Muscle of leg (tissue), 3 donors: ENCODE measurements at regions not wholly inside any gene's neighbourhood (a gene's known extent, or its start where the extent isn't known, plus 50 kb on each side); places are given as distances from the start of the nearest gene placed in this dataset.
A peak's percentile ranks its signal among the peaks of the same experiment; 100 is the strongest.

Experiments used
- DNase-seq: peaks from one replicate; pipeline ENCODE4 v3.0.0; 2013
- H3K27ac ChIP-seq: one replicate; pipeline ENCODE4 v1.5.1; 2013; ENCODE audit warnings: mild to moderate bottlenecking, low read length, control low read depth
- H3K27me3 ChIP-seq: one replicate; pipeline ENCODE4 v1.6.1; 2013; ENCODE audit warnings: low read length; ENCODE audit not compliant: control insufficient read depth, insufficient read depth
- H3K36me3 ChIP-seq: one replicate; pipeline ENCODE4 v1.6.1; 2013; ENCODE audit warnings: low read length; ENCODE audit not compliant: control insufficient read depth, insufficient read depth
- H3K4me1 ChIP-seq: one replicate; pipeline ENCODE4 v1.6.1; 2013; ENCODE audit warnings: low read length; ENCODE audit not compliant: control insufficient read depth, insufficient read depth
- H3K4me3 ChIP-seq: one replicate; pipeline ENCODE4 v1.5.1; 2013; ENCODE audit warnings: low read length, control low read depth
- H3K9me3 ChIP-seq: replicated peaks from 2 replicates; pipeline ENCODE4 v1.6.1; 2013; ENCODE audit warnings: low read depth, low read length; ENCODE audit not compliant: control insufficient read depth
- WGBS: methylation state at CpG from one replicate; pipeline ENCODE4 v1.1.5; 2013; ENCODE audit warnings: missing lambda C conversion rate; ENCODE audit not compliant: insufficient coverage; 5-methylcytosine and 5-hydroxymethylcytosine counted together

DNA sequence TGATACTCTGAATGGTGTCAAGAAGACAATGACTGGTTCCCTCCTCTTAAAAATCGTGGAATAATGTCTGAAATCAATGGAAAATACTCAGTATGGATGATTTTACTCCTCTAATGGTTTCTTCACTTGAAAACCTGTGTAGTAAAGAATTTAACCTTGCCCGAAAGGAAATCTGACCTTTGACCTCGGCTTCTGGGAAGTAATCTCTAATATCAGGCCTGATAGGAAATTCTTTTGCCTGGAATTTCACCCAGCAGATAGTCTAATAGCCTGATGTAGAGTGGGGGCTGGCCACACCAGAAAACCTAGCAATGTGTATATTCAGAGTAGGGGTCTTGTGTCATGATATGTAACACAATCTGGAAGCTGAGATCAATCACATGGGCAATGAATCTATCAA lies 91.5 kb upstream of the GOLIM4 start:
- H3K27me3 ChIP-seq: no peaks in the 10 kb centered on the region
- no peaks in the 10 kb centered on the region for H3K4me1 ChIP-seq
- DNase-seq: no peak
- H3K27ac ChIP-seq: no peak overlapping the region
- no peaks in the 10 kb centered on the region for H3K36me3 ChIP-seq
- H3K4me3 ChIP-seq: no peak overlapping the region
- H3K9me3 ChIP-seq: no peaks in the 10 kb centered on the region
- WGBS: 100% methylated on average over 1 of the region's 3 CpGs

DNA sequence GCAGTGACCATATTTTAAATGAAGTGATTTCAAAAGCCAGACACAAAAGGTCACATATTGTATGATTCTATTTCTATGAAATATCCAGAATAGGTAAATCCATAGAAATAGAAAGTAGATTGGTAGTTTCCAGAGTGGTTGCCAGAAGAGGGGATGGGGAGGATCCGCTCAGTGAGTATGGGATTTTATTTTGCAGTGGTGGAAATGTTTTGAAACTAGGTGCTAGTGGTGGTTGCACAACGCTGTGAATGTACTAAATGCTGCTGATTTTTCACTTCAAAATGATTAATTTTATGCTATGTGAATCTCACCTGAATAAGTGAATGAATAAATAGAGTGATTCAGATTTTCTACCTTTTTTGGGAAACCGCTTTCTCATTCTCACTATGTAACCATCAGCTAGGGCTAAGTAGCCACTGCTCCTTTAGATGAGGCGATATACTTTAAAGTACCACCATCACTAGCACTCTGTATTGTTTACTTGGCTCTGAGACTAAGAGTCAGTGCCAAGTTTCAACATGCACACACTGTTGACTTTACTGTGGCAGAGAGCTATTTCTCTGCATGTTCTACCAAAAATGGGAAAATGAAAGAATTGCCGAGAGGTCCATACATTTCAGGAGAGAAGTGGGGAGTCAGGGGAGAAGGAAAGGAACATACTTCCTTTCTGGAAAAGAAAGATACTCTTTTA lies 90.7 kb upstream of the GOLIM4 start:
- WGBS: no CpG with 5 or more reads among the region's 5 CpGs

DNA sequence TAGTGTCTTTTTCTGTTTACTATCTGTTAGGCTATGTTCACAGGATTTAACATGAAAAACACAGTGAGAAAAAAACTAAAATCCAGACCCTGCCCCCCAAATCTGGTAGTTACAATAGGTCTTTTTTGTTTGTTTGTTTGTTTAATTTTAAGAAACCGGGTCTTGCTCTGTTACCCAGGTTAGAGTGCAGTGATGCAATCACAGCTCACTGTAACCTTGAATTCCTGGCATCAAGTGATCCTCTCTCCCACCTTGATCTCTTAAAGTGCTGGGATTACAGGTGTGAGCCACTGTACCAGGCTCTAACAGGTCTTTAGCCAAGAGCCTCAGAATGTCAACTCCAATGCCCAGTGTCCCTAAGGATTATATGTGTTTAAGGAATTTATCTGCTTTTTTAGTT lies 88.0 kb upstream of the GOLIM4 start:
- no peaks in the 10 kb centered on the region for H3K27me3 ChIP-seq
- H3K4me3 ChIP-seq: no peak overlapping the region
- H3K4me1 ChIP-seq: no peaks in the 10 kb centered on the region
- no peak for DNase-seq
- no peaks in the 10 kb centered on the region for H3K36me3 ChIP-seq
- no CpG with 5 or more reads among the region's 1 CpG for WGBS
- H3K9me3 ChIP-seq: no peaks in the 10 kb centered on the region
- H3K27ac ChIP-seq: no peak overlapping the region

More for the DNA sequence above, 90.7 kb upstream of the GOLIM4 start:
- no peaks in the 10 kb centered on the region for H3K36me3 ChIP-seq
- no peak overlapping the region for H3K27ac ChIP-seq
- no peaks in the 10 kb centered on the region for H3K27me3 ChIP-seq
- no peaks in the 10 kb centered on the region for H3K9me3 ChIP-seq
- H3K4me3 ChIP-seq: no peak overlapping the region
- no peaks in the 10 kb centered on the region for H3K4me1 ChIP-seq
- DNase-seq: no peak

DNA sequence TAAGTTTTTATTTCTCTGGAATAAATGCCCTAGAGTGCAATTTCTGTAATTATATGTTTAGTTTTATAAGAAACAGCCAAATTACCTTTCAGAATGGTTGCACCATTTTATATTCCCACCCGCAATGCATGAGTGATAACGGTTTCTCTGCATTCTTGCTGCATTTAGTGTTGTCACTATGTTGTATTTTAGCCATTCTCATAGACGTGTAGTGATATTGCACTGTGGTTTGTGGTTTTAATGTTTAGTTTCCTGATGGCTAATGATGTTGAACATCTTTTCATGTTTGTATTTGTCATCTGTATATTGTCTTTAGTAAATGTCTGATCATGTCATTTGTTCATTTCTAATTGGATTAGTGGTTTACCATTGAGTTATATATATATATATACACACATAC lies 73.0 kb upstream of the GOLIM4 start:
- no CpG with 5 or more reads among the region's 3 CpGs for WGBS
- Histone ChIP-seq H3K4me1 (no peaks in the 10 kb centered on the region), H3K4me3 (no peak overlapping the region), H3K36me3 (no peaks in the 10 kb centered on the region), H3K9me3 (no peaks in the 10 kb centered on the region), H3K27ac (no peak overlapping the region), H3K27me3 (peaks cover 4% of the 10 kb centered on the region)
- DNase-seq: no peak

DNA sequence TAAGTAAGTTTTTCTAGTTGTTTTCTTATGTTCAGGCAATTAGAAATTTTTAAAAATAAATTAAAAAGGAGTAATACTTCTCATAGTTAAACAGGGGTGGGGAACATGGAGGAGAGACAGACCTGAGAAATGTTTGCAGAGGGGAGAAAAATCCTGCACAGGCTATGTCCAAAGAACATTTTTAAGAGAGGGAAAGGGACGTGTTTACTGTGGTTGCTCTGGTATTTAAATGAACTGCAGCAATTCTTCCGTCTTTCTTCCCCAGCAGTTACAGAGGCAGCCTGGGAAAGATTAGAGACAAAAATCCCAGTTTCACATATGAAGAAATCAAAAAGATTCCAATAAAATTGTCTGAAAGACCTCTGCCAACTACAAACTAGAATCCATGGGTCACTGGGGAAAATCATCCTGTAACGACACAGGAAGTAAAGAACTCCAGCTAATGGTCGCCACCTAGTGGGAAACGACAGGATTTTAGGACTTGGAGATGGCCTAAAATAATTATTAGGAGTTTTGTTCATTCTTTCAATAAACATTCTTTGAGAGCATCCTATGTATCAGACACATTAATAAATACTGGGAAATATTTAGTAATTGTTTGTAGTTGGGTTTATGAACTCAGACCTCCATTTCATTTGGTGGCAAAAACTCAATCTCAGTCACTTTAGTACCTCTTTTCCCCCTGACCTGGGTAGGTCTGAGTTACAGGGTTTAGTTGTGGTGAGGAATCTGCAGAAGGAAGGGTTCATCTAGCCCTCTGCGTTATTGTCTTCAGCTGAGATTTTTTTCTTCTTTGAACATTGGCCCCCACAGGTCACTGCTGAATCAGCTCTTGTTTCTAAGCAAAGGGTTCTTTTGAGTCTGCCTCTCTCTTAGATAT lies 69.9 kb upstream of the GOLIM4 start:
- Histone ChIP-seq H3K9me3 (no peaks in the 10 kb centered on the region), H3K27me3 (peaks cover 4% of the 10 kb centered on the region), H3K36me3 (no peaks in the 10 kb centered on the region), H3K4me3 (no peak overlapping the region), H3K27ac (peak overlapping the region; percentile 36), H3K4me1 (peaks cover 2% of the 10 kb centered on the region)
- DNase-seq: peak; percentile 94
- WGBS: no CpG with 5 or more reads among the region's 6 CpGs

DNA sequence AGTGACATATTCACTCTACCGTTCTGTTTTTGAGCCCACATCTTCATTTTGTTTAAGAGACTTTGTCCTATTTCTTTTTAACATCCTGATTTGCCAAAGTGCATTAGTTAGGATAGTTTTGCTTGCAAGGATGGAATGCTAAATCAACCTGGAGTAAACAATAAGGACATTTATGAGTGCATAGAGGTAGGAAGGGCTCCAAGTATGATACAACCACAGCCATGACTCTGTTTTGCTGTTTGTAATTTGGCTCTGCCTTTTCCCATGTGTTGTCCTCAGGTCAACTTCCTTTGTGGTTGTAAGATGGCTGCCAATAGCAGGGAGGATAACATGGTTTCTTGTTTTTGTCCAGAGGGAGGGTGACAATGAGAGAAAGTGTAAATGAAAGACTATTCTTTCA lies 66.4 kb upstream of the GOLIM4 start:
- H3K27ac ChIP-seq: no peak overlapping the region
- no CpG with 5 or more reads among the region's 1 CpG for WGBS

DNA sequence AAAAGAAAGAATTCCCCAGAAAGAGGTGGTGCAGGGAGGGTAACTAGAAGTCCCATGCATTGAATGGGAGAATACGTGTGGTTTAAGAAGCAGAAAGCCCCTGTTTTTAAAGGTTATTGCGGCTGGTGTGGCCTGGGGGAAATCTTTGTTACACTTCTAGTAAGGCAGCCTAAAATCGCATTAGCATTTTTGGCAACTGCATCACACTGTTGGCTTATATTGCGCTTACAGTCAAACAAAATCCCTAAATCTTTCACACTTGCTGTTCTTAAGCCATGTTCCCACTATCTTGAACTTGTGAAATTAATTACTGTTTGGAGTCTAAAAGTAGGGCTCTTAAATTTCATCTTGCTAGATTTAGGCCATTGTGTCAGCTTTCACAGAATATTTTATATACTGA lies 66.0 kb upstream of the GOLIM4 start:
- no CpG with 5 or more reads among the region's 4 CpGs for WGBS
- Histone ChIP-seq H3K27me3 (peaks cover 9% of the 10 kb centered on the region), H3K9me3 (no peaks in the 10 kb centered on the region), H3K36me3 (no peaks in the 10 kb centered on the region), H3K4me1 (peaks cover 2% of the 10 kb centered on the region), H3K4me3 (no peak overlapping the region), H3K27ac (no peak overlapping the region)
- DNase-seq: peak; percentile 74

More for the DNA sequence above, 66.4 kb upstream of the GOLIM4 start:
- H3K4me3 ChIP-seq: no peak overlapping the region
- H3K27me3 ChIP-seq: peaks cover 9% of the 10 kb centered on the region
- no peaks in the 10 kb centered on the region for H3K9me3 ChIP-seq
- peak; percentile 51 for DNase-seq
- H3K4me1 ChIP-seq: peaks cover 2% of the 10 kb centered on the region
- H3K36me3 ChIP-seq: no peaks in the 10 kb centered on the region

DNA sequence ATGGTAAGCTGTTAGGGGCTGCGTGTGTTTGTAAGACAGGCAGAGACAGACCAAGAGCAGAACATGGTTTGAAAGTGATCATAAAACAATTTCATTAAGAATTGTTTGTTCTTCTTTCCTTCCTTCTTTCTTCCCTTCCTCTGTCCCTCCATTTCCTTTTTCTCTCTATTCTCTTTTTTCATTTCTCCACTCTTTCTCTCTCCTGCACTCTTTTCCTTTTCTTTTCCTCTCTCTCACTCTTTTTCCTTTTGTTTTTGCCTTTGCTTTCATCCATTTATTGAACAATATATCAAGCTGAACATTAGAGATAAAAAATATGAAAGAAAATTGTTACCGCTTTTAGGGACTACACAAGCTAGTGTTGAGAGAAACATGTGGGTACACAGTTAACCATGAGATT lies 62.2 kb upstream of the GOLIM4 start:
- Histone ChIP-seq H3K27me3 (peaks cover 5% of the 10 kb centered on the region), H3K4me1 (peaks cover 4% of the 10 kb centered on the region), H3K27ac (no peak overlapping the region), H3K36me3 (no peaks in the 10 kb centered on the region), H3K9me3 (no peaks in the 10 kb centered on the region), H3K4me3 (no peak overlapping the region)
- no CpG with 5 or more reads among the region's 2 CpGs for WGBS
- DNase-seq: no peak

DNA sequence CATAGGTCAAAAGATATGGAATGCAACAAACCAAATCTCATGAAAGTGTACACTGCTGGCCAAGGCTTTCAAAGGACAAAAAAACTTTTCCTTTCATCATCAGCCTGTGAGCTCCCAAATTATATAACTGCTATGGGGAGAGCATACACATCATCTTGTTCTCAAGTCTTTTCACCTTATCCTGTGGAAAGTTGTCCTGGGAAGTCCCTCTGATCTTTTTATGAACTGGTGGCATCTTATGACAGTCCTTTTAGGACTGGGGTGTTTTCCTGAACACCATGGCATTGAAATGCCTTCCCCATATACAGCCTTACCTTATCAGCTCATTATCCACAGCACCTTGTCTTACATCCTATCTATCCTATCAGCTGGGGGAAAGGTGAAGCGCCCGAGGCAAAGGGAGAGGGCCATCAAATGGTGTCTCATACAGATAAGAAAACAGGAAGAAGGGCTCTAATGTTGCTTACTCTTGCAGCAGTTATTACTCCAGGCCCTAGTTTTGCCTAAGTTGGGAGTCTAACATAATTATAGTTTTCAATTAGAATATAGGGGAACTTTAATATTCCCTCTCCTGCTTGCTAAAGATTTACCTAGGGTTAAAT lies 61.5 kb upstream of the GOLIM4 start:
- peaks cover 2% of the 10 kb centered on the region for H3K4me1 ChIP-seq
- no CpG with 5 or more reads among the region's 2 CpGs for WGBS
- peaks cover 5% of the 10 kb centered on the region for H3K27me3 ChIP-seq
- no peaks in the 10 kb centered on the region for H3K36me3 ChIP-seq
- no peak for DNase-seq
- H3K9me3 ChIP-seq: peaks cover 3% of the 10 kb centered on the region
- H3K4me3 ChIP-seq: no peak overlapping the region
- no peak overlapping the region for H3K27ac ChIP-seq

DNA sequence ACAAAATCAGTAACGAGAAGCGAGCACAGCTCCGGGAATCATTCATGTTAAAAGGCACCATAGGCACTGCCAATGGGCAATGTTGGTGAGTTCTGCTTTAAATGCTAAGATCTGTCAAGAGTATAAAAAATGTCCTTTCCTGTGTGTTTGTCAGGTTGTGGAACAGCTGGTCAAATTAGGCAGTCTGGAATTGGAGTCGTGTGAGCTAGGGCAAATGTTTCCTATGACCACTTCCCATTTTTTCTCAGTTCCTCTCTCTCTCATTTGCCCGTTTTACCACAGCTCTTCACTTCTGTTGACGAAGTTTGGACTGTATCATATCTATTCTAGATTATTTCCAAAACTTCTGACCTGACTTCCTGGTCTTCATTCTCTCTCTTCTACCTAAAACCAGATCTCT lies 60.8 kb upstream of the GOLIM4 start:
- no peak overlapping the region for H3K27ac ChIP-seq

More for the DNA sequence above, 60.8 kb upstream of the GOLIM4 start:
- Histone ChIP-seq H3K36me3 (no peaks in the 10 kb centered on the region), H3K4me3 (no peak overlapping the region), H3K27me3 (peaks cover 5% of the 10 kb centered on the region), H3K9me3 (peaks cover 3% of the 10 kb centered on the region), H3K4me1 (peaks cover 2% of the 10 kb centered on the region)
- DNase-seq: peak; percentile 63
- WGBS: 87% methylated on average over 4 of the region's 6 CpGs
